WTC11 (cell line): ENCODE measurements at regions not wholly inside any gene's neighbourhood (a gene's known extent, or its start where the extent isn't known, plus 50 kb on each side); places are given as distances from the start of the nearest gene placed in this dataset.

ENCODE experiments used
- ATAC-seq: fragments of 200-7000 bp; cut with Tn5 transposase; 2 replicates; pipeline ENCODE4 v1.10.0; 2021; ENCODE audit warnings: mild to moderate bottlenecking, moderate library complexity
- CTCF ChIA-PET: fragments of 300-600 bp; sonication (Branson Sonifier 250); formaldehyde crosslinking; loops from one replicate; lab custom pipeline; 2021; ENCODE audit warnings: antibody characterized with exemption; lab: Charles Lee
- POLR2A ChIA-PET: fragments of 350-600 bp; sonication (Branson Sonifier 250); formaldehyde crosslinking; loops from one replicate; lab custom pipeline; 2021; ENCODE audit warnings: antibody characterized with exemption; lab: Charles Lee
- DNase-seq: peaks from one replicate; pipeline ENCODE4 v3.0.0; 2021; ENCODE audit warnings: low spot score
- H3K27ac Mint-ChIP-seq: 2 replicates; pipeline ENCODE4 v1.8.0; 2021; ENCODE audit warnings: mixed read lengths
- H3K27me3 Mint-ChIP-seq: 2 replicates; pipeline ENCODE4 v1.8.0; 2021; ENCODE audit warnings: low read depth, mild to moderate bottlenecking, moderate library complexity, mixed read lengths
- H3K36me3 Mint-ChIP-seq: 2 replicates; pipeline ENCODE4 v1.8.0; 2021; ENCODE audit warnings: mixed read lengths
- H3K4me1 Mint-ChIP-seq: 2 replicates; pipeline ENCODE4 v1.8.0; 2022; ENCODE audit warnings: mixed read lengths
- H3K4me3 Mint-ChIP-seq: 2 replicates; pipeline ENCODE4 v1.8.0; 2021; ENCODE audit warnings: mild to moderate bottlenecking, moderate library complexity, mixed read lengths
- H3K9me3 Mint-ChIP-seq: 2 replicates; pipeline ENCODE4 v1.8.0; 2021; ENCODE audit warnings: mixed read lengths
- ATF1 ChIP-seq: sonication (generic); formaldehyde crosslinking; IDR thresholded peaks from 2 replicates; pipeline ENCODE4 v1.8.1; 2023; ENCODE audit warnings: mild to moderate bottlenecking, moderate library complexity, missing genetic modification reagents
- ATF3 ChIP-seq: sonication (generic); formaldehyde crosslinking; conservative IDR thresholded peaks from 2 replicates; pipeline ENCODE4 v1.8.1; 2022; ENCODE audit warnings: mild to moderate bottlenecking, missing genetic modification reagents
- CREM ChIP-seq: sonication (generic); formaldehyde crosslinking; IDR thresholded peaks from 2 replicates; pipeline ENCODE4 v1.8.1; 2022; ENCODE audit warnings: mild to moderate bottlenecking, missing genetic modification reagents, moderate library complexity
- E2F1 ChIP-seq: sonication (generic); formaldehyde crosslinking; IDR thresholded peaks from 2 replicates; pipeline ENCODE4 v1.8.0; 2022; ENCODE audit warnings: mild to moderate bottlenecking, missing genetic modification reagents
- E2F5 ChIP-seq: sonication (generic); formaldehyde crosslinking; IDR thresholded peaks from 2 replicates; pipeline ENCODE4 v1.8.1; 2022; ENCODE audit warnings: mild to moderate bottlenecking, moderate library complexity, missing genetic modification reagents
- FOXP4 ChIP-seq: sonication (generic); formaldehyde crosslinking; IDR thresholded peaks from 2 replicates; pipeline ENCODE4 v1.8.0; 2022; ENCODE audit warnings: mild to moderate bottlenecking, missing genetic modification reagents
- JUN ChIP-seq: sonication (generic); formaldehyde crosslinking; IDR thresholded peaks from 2 replicates; pipeline ENCODE4 v1.8.0; 2023; ENCODE audit warnings: mild to moderate bottlenecking, missing genetic modification reagents
- NFATC4 ChIP-seq: fragments of 250-450 bp; sonication (Bioruptor Pico); IDR thresholded peaks from 2 replicates; pipeline ENCODE4 v1.9.0; 2021; ENCODE audit warnings: mild to moderate bottlenecking
- SMAD4 ChIP-seq: sonication (generic); formaldehyde crosslinking; IDR thresholded peaks from 2 replicates; pipeline ENCODE4 v1.8.0; 2022; ENCODE audit warnings: mild to moderate bottlenecking, missing genetic modification reagents
- SOX15 ChIP-seq: fragments of 250-450 bp; sonication (Bioruptor Pico); IDR thresholded peaks from 2 replicates; pipeline ENCODE4 v1.9.0; 2021; ENCODE audit warnings: mild to moderate bottlenecking
- SP1 ChIP-seq: sonication (generic); formaldehyde crosslinking; conservative IDR thresholded peaks from 2 replicates; pipeline ENCODE4 v1.8.1; 2022; ENCODE audit warnings: missing genetic modification reagents
- TP53 ChIP-seq: sonication (generic); formaldehyde crosslinking; IDR thresholded peaks from 2 replicates; pipeline ENCODE4 v1.8.1; 2023; ENCODE audit warnings: mild to moderate bottlenecking, missing genetic modification reagents
- ZBTB21 ChIP-seq: sonication (generic); formaldehyde crosslinking; IDR thresholded peaks from 2 replicates; pipeline ENCODE4 v1.8.1; 2023; ENCODE audit warnings: mild to moderate bottlenecking, missing genetic modification reagents, borderline replicate concordance
- ZNF232 ChIP-seq: sonication (generic); formaldehyde crosslinking; IDR thresholded peaks from 2 replicates; pipeline ENCODE4 v1.8.0; 2022; ENCODE audit warnings: mild to moderate bottlenecking, missing genetic modification reagents
- ZNF317 ChIP-seq: sonication (generic); formaldehyde crosslinking; IDR thresholded peaks from 2 replicates; pipeline ENCODE4 v1.8.1; 2023; ENCODE audit warnings: low read depth, mild to moderate bottlenecking, moderate library complexity, missing genetic modification reagents, borderline replicate concordance
- ZNF416 ChIP-seq: fragments of 250-450 bp; sonication (Bioruptor Pico); IDR thresholded peaks from 2 replicates; pipeline ENCODE4 v1.9.0; 2021; ENCODE audit warnings: mild to moderate bottlenecking, inconsistent platforms
- ZNF423 ChIP-seq: fragments of 250-450 bp; sonication (Bioruptor Pico); IDR thresholded peaks from 2 replicates; pipeline ENCODE4 v2.1.2; 2022; ENCODE audit warnings: mild to moderate bottlenecking, moderate library complexity
- ZNF671 ChIP-seq: fragments of 250-450 bp; sonication (Bioruptor Pico); IDR thresholded peaks from 2 replicates; pipeline ENCODE4 v1.8.0; 2021; ENCODE audit warnings: mild to moderate bottlenecking
- TF ChIP-seq, protein P1 (sequence below): sonication (generic); formaldehyde crosslinking; IDR thresholded peaks from 2 replicates; pipeline ENCODE4 v1.8.0; 2022; ENCODE audit warnings: missing genetic modification reagents
- TF ChIP-seq, protein P2 (sequence below): fragments of 200-600 bp; IDR thresholded peaks from 2 replicates; pipeline ENCODE4 v1.8.0; 2022; ENCODE audit warnings: antibody characterized with exemption
- TF ChIP-seq, protein P3 (sequence below): sonication (generic); formaldehyde crosslinking; IDR thresholded peaks from 2 replicates; pipeline ENCODE4 v1.8.1; 2023; ENCODE audit warnings: mild to moderate bottlenecking, missing genetic modification reagents, moderate library complexity
- TF ChIP-seq, protein P4 (sequence below): fragments of 250-450 bp; sonication (Bioruptor Pico); IDR thresholded peaks from 2 replicates; pipeline ENCODE4 v1.9.0; 2021; ENCODE audit warnings: mild to moderate bottlenecking

DNA sequence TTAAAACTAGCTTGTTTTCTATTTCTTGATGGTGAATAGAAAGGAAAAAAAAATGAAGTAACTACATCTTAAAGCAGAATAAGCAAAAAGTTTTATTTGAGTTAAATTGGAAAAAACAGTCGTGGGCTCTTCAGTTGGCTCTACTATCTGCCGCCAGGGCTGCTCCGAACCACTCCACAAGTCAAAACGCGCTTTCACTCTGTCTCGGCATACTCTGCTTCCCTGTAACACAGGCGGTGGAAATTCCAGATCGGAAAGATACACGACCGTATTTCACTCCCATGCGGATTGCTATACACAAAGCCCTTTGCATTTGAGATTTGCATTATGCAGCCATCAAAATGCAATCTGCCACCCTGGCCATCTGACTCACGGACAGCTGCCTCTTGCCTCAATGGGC lies 505.6 kb downstream of the IRX1 start (continued):
- TF ChIP-seq, protein P1, sequence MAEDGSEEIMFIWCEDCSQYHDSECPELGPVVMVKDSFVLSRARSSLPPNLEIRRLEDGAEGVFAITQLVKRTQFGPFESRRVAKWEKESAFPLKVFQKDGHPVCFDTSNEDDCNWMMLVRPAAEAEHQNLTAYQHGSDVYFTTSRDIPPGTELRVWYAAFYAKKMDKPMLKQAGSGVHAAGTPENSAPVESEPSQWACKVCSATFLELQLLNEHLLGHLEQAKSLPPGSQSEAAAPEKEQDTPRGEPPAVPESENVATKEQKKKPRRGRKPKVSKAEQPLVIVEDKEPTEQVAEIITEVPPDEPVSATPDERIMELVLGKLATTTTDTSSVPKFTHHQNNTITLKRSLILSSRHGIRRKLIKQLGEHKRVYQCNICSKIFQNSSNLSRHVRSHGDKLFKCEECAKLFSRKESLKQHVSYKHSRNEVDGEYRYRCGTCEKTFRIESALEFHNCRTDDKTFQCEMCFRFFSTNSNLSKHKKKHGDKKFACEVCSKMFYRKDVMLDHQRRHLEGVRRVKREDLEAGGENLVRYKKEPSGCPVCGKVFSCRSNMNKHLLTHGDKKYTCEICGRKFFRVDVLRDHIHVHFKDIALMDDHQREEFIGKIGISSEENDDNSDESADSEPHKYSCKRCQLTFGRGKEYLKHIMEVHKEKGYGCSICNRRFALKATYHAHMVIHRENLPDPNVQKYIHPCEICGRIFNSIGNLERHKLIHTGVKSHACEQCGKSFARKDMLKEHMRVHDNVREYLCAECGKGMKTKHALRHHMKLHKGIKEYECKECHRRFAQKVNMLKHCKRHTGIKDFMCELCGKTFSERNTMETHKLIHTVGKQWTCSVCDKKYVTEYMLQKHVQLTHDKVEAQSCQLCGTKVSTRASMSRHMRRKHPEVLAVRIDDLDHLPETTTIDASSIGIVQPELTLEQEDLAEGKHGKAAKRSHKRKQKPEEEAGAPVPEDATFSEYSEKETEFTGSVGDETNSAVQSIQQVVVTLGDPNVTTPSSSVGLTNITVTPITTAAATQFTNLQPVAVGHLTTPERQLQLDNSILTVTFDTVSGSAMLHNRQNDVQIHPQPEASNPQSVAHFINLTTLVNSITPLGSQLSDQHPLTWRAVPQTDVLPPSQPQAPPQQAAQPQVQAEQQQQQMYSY (CRISPR knock-in tag), result no peak
- no peak for TF ChIP-seq CREM (CRISPR knock-in tag)
- TF ChIP-seq, protein P2, sequence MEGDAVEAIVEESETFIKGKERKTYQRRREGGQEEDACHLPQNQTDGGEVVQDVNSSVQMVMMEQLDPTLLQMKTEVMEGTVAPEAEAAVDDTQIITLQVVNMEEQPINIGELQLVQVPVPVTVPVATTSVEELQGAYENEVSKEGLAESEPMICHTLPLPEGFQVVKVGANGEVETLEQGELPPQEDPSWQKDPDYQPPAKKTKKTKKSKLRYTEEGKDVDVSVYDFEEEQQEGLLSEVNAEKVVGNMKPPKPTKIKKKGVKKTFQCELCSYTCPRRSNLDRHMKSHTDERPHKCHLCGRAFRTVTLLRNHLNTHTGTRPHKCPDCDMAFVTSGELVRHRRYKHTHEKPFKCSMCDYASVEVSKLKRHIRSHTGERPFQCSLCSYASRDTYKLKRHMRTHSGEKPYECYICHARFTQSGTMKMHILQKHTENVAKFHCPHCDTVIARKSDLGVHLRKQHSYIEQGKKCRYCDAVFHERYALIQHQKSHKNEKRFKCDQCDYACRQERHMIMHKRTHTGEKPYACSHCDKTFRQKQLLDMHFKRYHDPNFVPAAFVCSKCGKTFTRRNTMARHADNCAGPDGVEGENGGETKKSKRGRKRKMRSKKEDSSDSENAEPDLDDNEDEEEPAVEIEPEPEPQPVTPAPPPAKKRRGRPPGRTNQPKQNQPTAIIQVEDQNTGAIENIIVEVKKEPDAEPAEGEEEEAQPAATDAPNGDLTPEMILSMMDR, result no peak
- TF ChIP-seq SMAD4, result no peak
- TF ChIP-seq ZNF232, result no peak
- no peak for TF ChIP-seq ZNF317 (CRISPR knock-in tag)

DNA sequence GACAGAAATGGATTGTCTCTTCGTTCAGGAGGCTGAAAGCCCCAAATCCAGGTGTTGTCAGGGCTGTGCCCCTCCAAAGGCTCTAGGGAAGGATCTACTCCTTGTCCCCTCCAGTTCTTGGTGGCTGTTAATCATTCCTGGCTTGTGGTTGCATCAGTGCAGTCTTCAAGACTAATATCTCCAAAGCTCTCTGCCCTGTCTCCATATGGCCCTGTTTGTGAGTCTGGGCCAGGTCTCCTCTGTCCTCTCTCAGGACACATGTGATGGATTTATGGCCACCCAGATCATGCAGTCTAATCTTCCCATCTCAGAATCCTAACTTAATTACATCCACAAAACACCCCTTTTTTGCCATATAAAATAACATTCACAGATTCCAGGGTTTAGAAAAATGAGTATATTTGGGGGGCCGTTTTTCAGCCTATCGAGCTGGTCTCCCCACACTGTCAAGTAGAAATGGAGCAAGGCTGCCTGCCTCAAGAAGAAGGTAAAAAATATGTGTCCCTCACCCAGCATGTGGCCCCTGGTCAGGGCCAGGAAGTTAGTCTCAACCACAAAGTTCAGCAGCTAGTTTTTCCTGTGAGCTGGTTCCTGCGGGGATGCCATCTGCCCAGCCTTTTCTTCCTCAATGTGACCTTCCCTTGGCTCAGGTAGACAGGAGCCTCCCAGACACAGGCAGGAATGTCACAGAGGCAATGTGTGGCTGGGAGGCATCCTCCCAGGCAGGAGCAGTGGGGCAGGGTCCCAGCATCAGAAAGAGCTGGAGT lies 509.4 kb downstream of the IRX1 start:
- ChIA-PET POLR2A (no interaction called here), CTCF (interaction anchor here (1.5 kb wide), 1 partner anchor 191 kb away, joined by 11 read pairs; no protein-coding TSS in a partner anchor)
- Mint-ChIP-seq H3K36me3 (no peaks in the 10 kb centered on the region), H3K4me3 (no peak overlapping the region), H3K9me3 (no peaks in the 10 kb centered on the region), H3K4me1 (peaks cover 12% of the 10 kb centered on the region), H3K27me3 (no peaks in the 10 kb centered on the region), H3K27ac (no peak overlapping the region)
- no peak for ATAC-seq
- DNase-seq, result no peak
- TF ChIP-seq ATF3 (no peak), E2F1 (no peak), JUN (CRISPR knock-in tag) (no peak), ZNF423 (CRISPR knock-in tag) (no peak), ZBTB21 (CRISPR knock-in tag) (no peak), NFATC4 (CRISPR knock-in tag) (no peak), SOX15 (CRISPR knock-in tag) (no peak), ATF1 (no peak), FOXP4 (CRISPR knock-in tag) (no peak), ZNF671 (CRISPR knock-in tag) (no peak), SP1 (CRISPR knock-in tag) (no peak), TP53 (CRISPR knock-in tag) (no peak), ZNF232 (no peak), E2F5 (CRISPR knock-in tag) (no peak), ZNF416 (no peak)
- TF ChIP-seq, protein P3, sequence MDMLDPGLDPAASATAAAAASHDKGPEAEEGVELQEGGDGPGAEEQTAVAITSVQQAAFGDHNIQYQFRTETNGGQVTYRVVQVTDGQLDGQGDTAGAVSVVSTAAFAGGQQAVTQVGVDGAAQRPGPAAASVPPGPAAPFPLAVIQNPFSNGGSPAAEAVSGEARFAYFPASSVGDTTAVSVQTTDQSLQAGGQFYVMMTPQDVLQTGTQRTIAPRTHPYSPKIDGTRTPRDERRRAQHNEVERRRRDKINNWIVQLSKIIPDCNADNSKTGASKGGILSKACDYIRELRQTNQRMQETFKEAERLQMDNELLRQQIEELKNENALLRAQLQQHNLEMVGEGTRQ, result no peak
- TF ChIP-seq, protein P4, sequence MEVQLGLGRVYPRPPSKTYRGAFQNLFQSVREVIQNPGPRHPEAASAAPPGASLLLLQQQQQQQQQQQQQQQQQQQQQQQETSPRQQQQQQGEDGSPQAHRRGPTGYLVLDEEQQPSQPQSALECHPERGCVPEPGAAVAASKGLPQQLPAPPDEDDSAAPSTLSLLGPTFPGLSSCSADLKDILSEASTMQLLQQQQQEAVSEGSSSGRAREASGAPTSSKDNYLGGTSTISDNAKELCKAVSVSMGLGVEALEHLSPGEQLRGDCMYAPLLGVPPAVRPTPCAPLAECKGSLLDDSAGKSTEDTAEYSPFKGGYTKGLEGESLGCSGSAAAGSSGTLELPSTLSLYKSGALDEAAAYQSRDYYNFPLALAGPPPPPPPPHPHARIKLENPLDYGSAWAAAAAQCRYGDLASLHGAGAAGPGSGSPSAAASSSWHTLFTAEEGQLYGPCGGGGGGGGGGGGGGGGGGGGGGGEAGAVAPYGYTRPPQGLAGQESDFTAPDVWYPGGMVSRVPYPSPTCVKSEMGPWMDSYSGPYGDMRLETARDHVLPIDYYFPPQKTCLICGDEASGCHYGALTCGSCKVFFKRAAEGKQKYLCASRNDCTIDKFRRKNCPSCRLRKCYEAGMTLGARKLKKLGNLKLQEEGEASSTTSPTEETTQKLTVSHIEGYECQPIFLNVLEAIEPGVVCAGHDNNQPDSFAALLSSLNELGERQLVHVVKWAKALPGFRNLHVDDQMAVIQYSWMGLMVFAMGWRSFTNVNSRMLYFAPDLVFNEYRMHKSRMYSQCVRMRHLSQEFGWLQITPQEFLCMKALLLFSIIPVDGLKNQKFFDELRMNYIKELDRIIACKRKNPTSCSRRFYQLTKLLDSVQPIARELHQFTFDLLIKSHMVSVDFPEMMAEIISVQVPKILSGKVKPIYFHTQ (CRISPR knock-in tag), result no peak
